SK-N-MC (cell line): ENCODE measurements at regions not wholly inside any gene's neighbourhood (a gene's known extent, or its start where the extent isn't known, plus 50 kb on each side); places are given as distances from the start of the nearest gene placed in this dataset.

Experiments used
- EZH2 ChIP-seq: fragments of 200-600 bp; sonication (generic); IDR thresholded peaks from one replicate; pipeline ENCODE4 v1.6.1; 2017; ENCODE audit warnings: antibody characterized with exemption
- POLR2AphosphoS5 ChIP-seq: IDR thresholded peaks from 2 replicates; pipeline ENCODE4 v1.6.1; 2012; ENCODE audit warnings: mild to moderate bottlenecking, low read depth, low read length, borderline replicate concordance

GRCh38 chr12:28700161-28700560 is 448.9 kb upstream of the FAR2 start:
- TF ChIP-seq EZH2 (no peak), POLR2AphosphoS5 (no peak)
